ENCODE measurements at regions not wholly inside any gene's neighbourhood (a gene's known extent, or its start where the extent isn't known, plus 50 kb on each side); places are given as distances from the start of the nearest gene placed in this dataset.

GRCh38 chr11:122229481-122230384, 113.7 kb upstream of the BLID start:
- H3K27ac ChIP-seq = peak overlapping the region in 1 of 4 donors; percentile 56
- TF ChIP-seq CTCF (IDR thresholded peaks at IDR 0.05) (no peak), EP300 (IDR thresholded peaks at IDR 0.05) (no peak), POLR2A (IDR thresholded peaks at IDR 0.05) (no peak)
- H3K27me3 ChIP-seq = no peaks in the 10 kb centered on the region
- 43% methylated on average over 22 of the region's 22 CpGs for WGBS, 2 donors
- no peak for DNase-seq (ENCODE audit: low spot score in 2 of 2)
- H3K36me3 ChIP-seq = no peaks in the 10 kb centered on the region
- H3K9me3 ChIP-seq = no peaks in the 10 kb centered on the region
- H3K4me3 ChIP-seq = no peak overlapping the region
- peaks cover 0 to 15% (median 0%) of the 10 kb centered on the region in 4 donors for H3K4me1 ChIP-seq

DNA sequence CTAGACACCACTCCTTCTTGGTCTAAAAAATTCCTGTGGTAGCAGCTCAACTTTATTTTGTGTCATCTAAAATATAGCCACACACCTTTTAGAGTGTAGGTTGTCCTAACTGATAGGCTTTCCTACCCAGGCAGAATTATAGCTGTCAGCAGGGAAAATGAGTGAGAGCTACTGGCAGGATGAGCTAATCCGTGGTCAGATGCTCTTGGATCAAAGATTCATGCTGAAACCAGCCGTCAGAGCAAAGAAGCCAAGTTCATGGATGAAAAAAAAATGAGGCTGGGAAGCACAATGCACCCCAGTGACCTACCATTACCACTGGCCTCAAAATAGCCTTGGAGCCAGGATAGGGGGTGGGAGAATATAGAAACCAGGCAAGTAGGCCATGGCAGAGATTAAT, 113.1 kb upstream of the BLID start:
- Histone ChIP-seq H3K27ac (peak overlapping the region in 1 of 4 donors; percentile 56), H3K4me3 (no peak overlapping the region), H3K4me1 (peaks cover 0 to 15% (median 0%) of the 10 kb centered on the region in 4 donors), H3K36me3 (no peaks in the 10 kb centered on the region), H3K27me3 (no peaks in the 10 kb centered on the region), H3K9me3 (no peaks in the 10 kb centered on the region)
- DNase-seq (ENCODE audit: low spot score in 2 of 2) = no peak
- no peak for TF ChIP-seq EP300 (IDR thresholded peaks at IDR 0.05)
- no peak for TF ChIP-seq POLR2A (IDR thresholded peaks at IDR 0.05)
- no peak for TF ChIP-seq CTCF (IDR thresholded peaks at IDR 0.05)
- 22 to 23% methylated on average over 2 of the region's 2 CpGs for WGBS, 2 donors

DNA sequence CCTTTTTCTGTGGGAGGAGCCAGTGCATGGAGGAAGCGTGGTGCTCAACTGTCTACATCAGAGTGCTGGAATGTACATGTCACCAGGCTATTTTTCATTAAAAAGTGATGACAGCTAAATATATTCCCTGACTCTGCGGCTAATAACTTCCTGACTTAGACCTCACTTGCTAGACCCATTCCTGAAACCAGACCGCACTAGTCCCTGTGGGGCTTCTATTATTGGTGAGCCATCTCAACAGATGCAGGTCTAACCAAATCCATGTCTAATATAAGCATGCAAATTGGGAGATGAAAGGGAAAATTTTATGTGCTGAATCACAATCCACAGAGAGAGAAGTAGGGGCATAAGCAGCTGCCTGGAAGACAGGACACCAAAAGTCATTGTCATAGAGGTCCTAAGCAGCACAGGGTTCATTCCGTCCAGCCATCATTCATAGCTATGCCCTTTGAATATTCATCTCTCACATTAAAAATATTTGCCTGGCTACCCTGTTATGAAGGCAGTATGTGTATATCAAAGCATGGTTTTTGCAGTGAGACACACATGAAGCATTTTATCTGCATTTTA, 110.9 kb upstream of the BLID start:
- no peak overlapping the region for H3K4me3 ChIP-seq
- H3K27me3 ChIP-seq = no peaks in the 10 kb centered on the region
- no peak for DNase-seq (ENCODE audit: low spot score in 2 of 2)
- no peaks in the 10 kb centered on the region for H3K9me3 ChIP-seq
- TF ChIP-seq EP300 (IDR thresholded peaks at IDR 0.05) (no peak), CTCF (IDR thresholded peaks at IDR 0.05) (no peak), POLR2A (IDR thresholded peaks at IDR 0.05) (no peak)
- peaks cover 0 to 15% (median 0%) of the 10 kb centered on the region in 4 donors for H3K4me1 ChIP-seq
- H3K36me3 ChIP-seq = no peaks in the 10 kb centered on the region
- 70 to 71% methylated on average over 4 of the region's 4 CpGs for WGBS, 2 donors
- H3K27ac ChIP-seq = no peak overlapping the region

DNA sequence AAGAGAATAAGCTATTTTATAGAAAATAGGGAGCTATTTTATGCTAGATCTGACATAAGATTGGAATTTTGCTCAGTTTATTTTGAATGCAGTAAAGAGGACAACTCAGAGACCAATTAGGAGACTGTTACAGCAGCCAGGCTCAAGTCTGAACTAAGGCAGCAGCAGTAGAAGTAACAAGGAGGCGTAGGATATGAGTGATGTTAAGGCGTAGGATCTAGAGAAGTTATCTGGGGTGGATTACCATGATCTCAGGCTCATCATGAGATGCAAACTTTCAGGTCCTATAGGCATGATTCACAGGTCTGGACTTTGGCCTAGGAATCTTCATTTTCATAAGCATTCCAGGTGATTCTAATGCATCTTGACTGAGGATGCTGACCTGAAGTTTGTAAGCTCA, 108.9 kb upstream of the BLID start:
- 92 to 98% methylated on average over 2 of the region's 2 CpGs for WGBS, 2 donors

More for the DNA sequence above, 108.9 kb upstream of the BLID start:
- H3K36me3 ChIP-seq = no peaks in the 10 kb centered on the region
- no peaks in the 10 kb centered on the region for H3K9me3 ChIP-seq
- DNase-seq (ENCODE audit: low spot score in 2 of 2) = no peak
- no peak overlapping the region for H3K4me3 ChIP-seq
- H3K4me1 ChIP-seq = peaks cover 0 to 11% (median 0%) of the 10 kb centered on the region in 4 donors
- no peak overlapping the region for H3K27ac ChIP-seq
- no peak for TF ChIP-seq CTCF (IDR thresholded peaks at IDR 0.05)
- TF ChIP-seq POLR2A (IDR thresholded peaks at IDR 0.05) = no peak
- no peak for TF ChIP-seq EP300 (IDR thresholded peaks at IDR 0.05)
- H3K27me3 ChIP-seq = no peaks in the 10 kb centered on the region

Data from tibial nerve (tissue), 4 donors.